ENCODE measurements at regions not wholly inside any gene's neighbourhood (a gene's known extent, or its start where the extent isn't known, plus 50 kb on each side); places are given as distances from the start of the nearest gene placed in this dataset.

DNA sequence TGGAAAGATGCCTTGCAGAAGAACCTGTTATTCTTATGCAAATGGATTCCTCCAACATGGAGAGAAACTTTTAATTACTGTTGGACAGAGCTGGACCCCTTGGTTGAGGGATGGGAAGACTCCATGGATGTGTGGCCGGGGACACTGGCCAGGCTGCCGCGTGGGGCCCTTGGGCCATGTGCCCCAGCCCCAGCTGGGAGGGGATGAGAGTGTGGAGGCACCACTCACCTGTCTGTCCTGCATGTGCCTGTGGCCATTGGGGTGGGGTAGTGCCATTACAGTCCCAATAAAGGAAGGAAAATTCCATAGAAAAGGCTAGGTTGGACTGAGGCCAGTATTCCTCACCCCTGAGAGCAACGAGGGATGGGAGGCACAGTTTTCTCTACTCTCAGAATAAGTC is 564.5 kb upstream of the PTBP2 start:
- H4K20me1 ChIP-seq (ENCODE audit: insufficient read depth, low read length) = no peaks in the 10 kb centered on the region
- no TSS peak for BruUV-seq (replicated peaks)
- H3K36me3 ChIP-seq (ENCODE audit: insufficient read depth, low read length) = no peaks in the 10 kb centered on the region
- no peaks in the 10 kb centered on the region for H3K9me3 ChIP-seq (ENCODE audit: low read length)
- H2AFZ ChIP-seq (ENCODE audit: low read length) = no peak overlapping the region
- no peaks in the 10 kb centered on the region for H3K9me2 ChIP-seq (ENCODE audit: insufficient read depth, low read length)
- TF ChIP-seq, protein P1, sequence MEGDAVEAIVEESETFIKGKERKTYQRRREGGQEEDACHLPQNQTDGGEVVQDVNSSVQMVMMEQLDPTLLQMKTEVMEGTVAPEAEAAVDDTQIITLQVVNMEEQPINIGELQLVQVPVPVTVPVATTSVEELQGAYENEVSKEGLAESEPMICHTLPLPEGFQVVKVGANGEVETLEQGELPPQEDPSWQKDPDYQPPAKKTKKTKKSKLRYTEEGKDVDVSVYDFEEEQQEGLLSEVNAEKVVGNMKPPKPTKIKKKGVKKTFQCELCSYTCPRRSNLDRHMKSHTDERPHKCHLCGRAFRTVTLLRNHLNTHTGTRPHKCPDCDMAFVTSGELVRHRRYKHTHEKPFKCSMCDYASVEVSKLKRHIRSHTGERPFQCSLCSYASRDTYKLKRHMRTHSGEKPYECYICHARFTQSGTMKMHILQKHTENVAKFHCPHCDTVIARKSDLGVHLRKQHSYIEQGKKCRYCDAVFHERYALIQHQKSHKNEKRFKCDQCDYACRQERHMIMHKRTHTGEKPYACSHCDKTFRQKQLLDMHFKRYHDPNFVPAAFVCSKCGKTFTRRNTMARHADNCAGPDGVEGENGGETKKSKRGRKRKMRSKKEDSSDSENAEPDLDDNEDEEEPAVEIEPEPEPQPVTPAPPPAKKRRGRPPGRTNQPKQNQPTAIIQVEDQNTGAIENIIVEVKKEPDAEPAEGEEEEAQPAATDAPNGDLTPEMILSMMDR (conservative IDR thresholded peaks at IDR 0.05; ENCODE audit: low read length) = no peak
- TF ChIP-seq EZH2phosphoT487 (IDR thresholded peaks at IDR 0.05; ENCODE audit: borderline replicate concordance, low read depth, low read length) = no peak
- H3K4me2 ChIP-seq (ENCODE audit: low read length) = no peak overlapping the region
- H3K4me3 ChIP-seq (ENCODE audit: low read depth, low read length, poor library complexity, severe bottlenecking) = no peak overlapping the region
- H3K27ac ChIP-seq (ENCODE audit: low read depth, low read length, poor library complexity, severe bottlenecking) = no peak overlapping the region
- ChIA-PET POLR2A (no interaction called here), CTCF (ENCODE audit: unreplicated experiment) (no interaction called here)
- H3K79me2 ChIP-seq (ENCODE audit: insufficient read depth, low read depth, low read length) = no peaks in the 10 kb centered on the region
- H3K4me1 ChIP-seq (ENCODE audit: insufficient read depth, low read length, poor library complexity, severe bottlenecking) = no peaks in the 10 kb centered on the region
- DNase-seq (ENCODE audit: low spot score) = no peak
- intact Hi-C loops (cut with micrococcal nuclease; ENCODE audit: unreplicated experiment) = no loop called here

- POLR2A ChIA-PET = no interaction called here
- DNase-seq (ENCODE audit: low spot score) = no peak
- CTCF ChIA-PET (ENCODE audit: unreplicated experiment) = no interaction called here
- H3K4me3 ChIP-seq (ENCODE audit: low read depth, low read length, poor library complexity, severe bottlenecking) = no peak overlapping the region
- no peak for TF ChIP-seq EZH2phosphoT487 (IDR thresholded peaks at IDR 0.05; ENCODE audit: borderline replicate concordance, low read depth, low read length)
- TF ChIP-seq, protein P1 (conservative IDR thresholded peaks at IDR 0.05; ENCODE audit: low read length) = no peak
- H3K4me2 ChIP-seq (ENCODE audit: low read length) = no peak overlapping the region
- no peaks in the 10 kb centered on the region for H3K79me2 ChIP-seq (ENCODE audit: insufficient read depth, low read depth, low read length)
- H3K36me3 ChIP-seq (ENCODE audit: insufficient read depth, low read length) = no peaks in the 10 kb centered on the region
- no peaks in the 10 kb centered on the region for H4K20me1 ChIP-seq (ENCODE audit: insufficient read depth, low read length)
- H3K9me2 ChIP-seq (ENCODE audit: insufficient read depth, low read length) = no peaks in the 10 kb centered on the region
- BruUV-seq (replicated peaks) = no TSS peak
- no peaks in the 10 kb centered on the region for H3K9me3 ChIP-seq (ENCODE audit: low read length)
- H3K27ac ChIP-seq (ENCODE audit: low read depth, low read length, poor library complexity, severe bottlenecking) = no peak overlapping the region
- intact Hi-C loops (cut with micrococcal nuclease; ENCODE audit: unreplicated experiment) = no loop called here
- no peaks in the 10 kb centered on the region for H3K4me1 ChIP-seq (ENCODE audit: insufficient read depth, low read length, poor library complexity, severe bottlenecking)
- H2AFZ ChIP-seq (ENCODE audit: low read length) = no peak overlapping the region
Observed at GRCh38 chr1:96159379-96159778, 562.2 kb upstream of the PTBP2 start.

GRCh38 chr1:96164053-96164452 is 557.5 kb upstream of the PTBP2 start:
- Histone ChIP-seq H3K36me3 (ENCODE audit: insufficient read depth, low read length) (no peaks in the 10 kb centered on the region), H3K79me2 (ENCODE audit: insufficient read depth, low read depth, low read length) (no peaks in the 10 kb centered on the region), H3K4me3 (ENCODE audit: low read depth, low read length, poor library complexity, severe bottlenecking) (no peak overlapping the region), H3K4me2 (ENCODE audit: low read length) (no peak overlapping the region), H4K20me1 (ENCODE audit: insufficient read depth, low read length) (no peaks in the 10 kb centered on the region), H2AFZ (ENCODE audit: low read length) (no peak overlapping the region), H3K9me3 (ENCODE audit: low read length) (no peaks in the 10 kb centered on the region), H3K4me1 (ENCODE audit: insufficient read depth, low read length, poor library complexity, severe bottlenecking) (no peaks in the 10 kb centered on the region), H3K27ac (ENCODE audit: low read depth, low read length, poor library complexity, severe bottlenecking) (no peak overlapping the region), H3K9me2 (ENCODE audit: insufficient read depth, low read length) (no peaks in the 10 kb centered on the region)
- intact Hi-C loops (cut with micrococcal nuclease; ENCODE audit: unreplicated experiment) = no loop called here
- no peak for TF ChIP-seq EZH2phosphoT487 (IDR thresholded peaks at IDR 0.05; ENCODE audit: borderline replicate concordance, low read depth, low read length)
- TF ChIP-seq, protein P1 (conservative IDR thresholded peaks at IDR 0.05; ENCODE audit: low read length) = no peak
- no TSS peak for BruUV-seq (replicated peaks)
- DNase-seq (ENCODE audit: low spot score) = no peak
- ChIA-PET CTCF (ENCODE audit: unreplicated experiment) (no interaction called here), POLR2A (no interaction called here)

All from OCI-LY7 (cell line).